ENCODE measurements at regions not wholly inside any gene's neighbourhood (a gene's known extent, or its start where the extent isn't known, plus 50 kb on each side); places are given as distances from the start of the nearest gene placed in this dataset.

DNA sequence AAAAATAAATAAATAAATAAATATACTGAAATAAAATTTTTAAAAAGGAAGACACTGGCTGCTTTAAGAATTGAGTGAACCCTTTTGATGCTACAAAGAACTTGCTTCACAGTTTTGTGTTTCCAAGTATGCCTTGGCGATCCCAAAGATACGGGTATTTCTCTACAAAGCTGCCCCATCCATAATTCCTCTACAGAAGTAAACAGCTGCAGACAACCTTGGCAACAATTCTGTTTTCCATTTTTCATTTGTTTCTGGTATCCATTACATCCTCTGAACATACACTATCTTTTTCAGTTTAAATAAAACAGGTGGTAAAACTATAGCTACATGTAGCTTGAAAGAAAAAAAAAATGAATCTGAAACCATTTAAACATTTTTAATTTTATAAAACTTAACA is 552.8 kb upstream of the KLHL29 start:
- no peak for TF ChIP-seq CTCF (IDR thresholded peaks at IDR 0.05; ENCODE audit: control insufficient read depth, extremely low read depth, insufficient read depth)

GRCh38 chr2:22838461-22838860 is 546.5 kb upstream of the KLHL29 start:
- DNase-seq (ENCODE audit: low read depth) = no peak

More for the DNA sequence above, 552.8 kb upstream of the KLHL29 start:
- no peak for DNase-seq (ENCODE audit: low read depth)
- no peak overlapping the region for H3K4me3 ChIP-seq (ENCODE audit: low read depth, low read length)

GRCh38 chr2:22842205-22842869 is 542.6 kb upstream of the KLHL29 start:
- DNase-seq (ENCODE audit: low read depth) = no peak
- no peak for TF ChIP-seq CTCF (IDR thresholded peaks at IDR 0.05; ENCODE audit: control insufficient read depth, extremely low read depth, insufficient read depth)
- no peak overlapping the region for H3K4me3 ChIP-seq (ENCODE audit: low read depth, low read length)

More at GRCh38 chr2:22838461-22838860, 546.5 kb upstream of the KLHL29 start:
- no peak for TF ChIP-seq CTCF (IDR thresholded peaks at IDR 0.05; ENCODE audit: control insufficient read depth, extremely low read depth, insufficient read depth)
- no peak overlapping the region for H3K4me3 ChIP-seq (ENCODE audit: low read depth, low read length)

GRCh38 chr2:22843919-22844537 is 541.0 kb upstream of the KLHL29 start:
- TF ChIP-seq CTCF (IDR thresholded peaks at IDR 0.05; ENCODE audit: control insufficient read depth, extremely low read depth, insufficient read depth) = no peak
- no peak overlapping the region for H3K4me3 ChIP-seq (ENCODE audit: low read depth, low read length)
- no peak for DNase-seq (ENCODE audit: low read depth)

DNA sequence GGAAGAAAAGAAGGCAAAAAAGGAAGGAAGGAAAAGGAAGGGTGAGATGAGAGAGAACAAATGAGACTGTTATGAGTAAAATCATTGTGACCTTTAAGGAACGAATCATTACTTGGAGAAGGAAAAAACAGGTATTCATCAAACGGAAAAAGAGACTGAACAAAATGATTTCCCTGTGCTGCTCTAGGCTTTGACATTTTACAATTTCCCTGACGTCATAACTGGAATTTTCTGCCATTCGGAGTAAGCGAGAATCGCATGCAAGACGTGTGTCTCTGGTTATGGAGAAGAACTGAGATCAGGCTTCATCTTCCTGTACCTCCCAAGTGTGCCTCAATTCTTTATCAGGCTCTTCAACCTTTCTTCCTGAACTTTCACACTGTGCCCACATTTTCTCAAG is 534.7 kb upstream of the KLHL29 start:
- DNase-seq (ENCODE audit: low read depth) = no peak
- TF ChIP-seq CTCF (IDR thresholded peaks at IDR 0.05; ENCODE audit: control insufficient read depth, extremely low read depth, insufficient read depth) = no peak
- no peak overlapping the region for H3K4me3 ChIP-seq (ENCODE audit: low read depth, low read length)

DNA sequence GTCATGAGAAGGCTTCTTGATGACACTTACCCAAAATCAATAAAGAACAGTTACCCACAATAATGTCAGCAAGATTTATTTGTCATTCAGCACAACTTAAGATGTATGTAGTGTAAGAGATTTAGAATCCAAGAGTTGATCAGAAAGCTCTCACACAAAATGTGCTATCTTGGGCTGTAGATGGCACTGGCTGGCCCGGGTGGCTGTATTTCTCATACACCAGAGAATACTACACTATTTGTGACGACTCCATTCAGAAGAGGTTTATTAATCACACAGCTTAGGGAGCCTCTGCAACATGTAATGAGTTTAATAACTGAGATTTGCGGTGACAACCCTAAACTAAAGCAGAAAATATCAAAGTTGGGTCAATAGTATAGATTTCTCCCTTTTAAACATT is 530.4 kb upstream of the KLHL29 start:
- no peak for TF ChIP-seq CTCF (IDR thresholded peaks at IDR 0.05; ENCODE audit: control insufficient read depth, extremely low read depth, insufficient read depth)
- no peak overlapping the region for H3K4me3 ChIP-seq (ENCODE audit: low read depth, low read length)
- DNase-seq (ENCODE audit: low read depth) = no peak

- TF ChIP-seq CTCF (IDR thresholded peaks at IDR 0.05; ENCODE audit: control insufficient read depth, extremely low read depth, insufficient read depth) = no peak
- no peak overlapping the region for H3K4me3 ChIP-seq (ENCODE audit: low read depth, low read length)
- no peak for DNase-seq (ENCODE audit: low read depth)
Observed at GRCh38 chr2:22855081-22855480, 529.9 kb upstream of the KLHL29 start.

All from LNCaP clone FGC (cell line).